OCI-LY7 (cell line): ENCODE measurements at regions not wholly inside any gene's neighbourhood (a gene's known extent, or its start where the extent isn't known, plus 50 kb on each side); places are given as distances from the start of the nearest gene placed in this dataset.

ENCODE experiments used
- BruUV-seq: library from RNA; stranded (reverse); fragments of 400-500 nt; replicated peaks from 2 replicates; lab custom pipeline; 2021; lab: Mats Ljungman, UMichigan
- CTCF ChIA-PET: fragments of 300-600 bp; sonication (Branson Sonifier 250); formaldehyde crosslinking; loops from one replicate; lab custom pipeline; 2022; ENCODE audit warnings: antibody characterized with exemption; ENCODE audit not compliant: unreplicated experiment; lab: Charles Lee
- POLR2A ChIA-PET: fragments of 300-600 bp; sonication (Branson Sonifier 250); formaldehyde crosslinking; loops from one replicate; lab custom pipeline; 2022; ENCODE audit warnings: antibody characterized with exemption; lab: Charles Lee
- DNase-seq: peaks from one replicate; pipeline ENCODE4 v3.0.0-alpha.2; 2015; ENCODE audit warnings: low spot score
- H2AFZ ChIP-seq: fragments of 200-600 bp; sonication (generic), shearing (Covaris generic); 2 replicates; pipeline ENCODE4 v1.6.1; 2014; ENCODE audit warnings: mild to moderate bottlenecking, antibody characterized with exemption, low read length, moderate library complexity
- H3K27ac ChIP-seq: fragments of 200-600 bp; sonication (generic); 2 replicates; pipeline ENCODE4 v1.5.1; 2014; ENCODE audit warnings: mixed run types, low read depth, mild to moderate bottlenecking, moderate library complexity, low read length, inconsistent platforms; ENCODE audit not compliant: poor library complexity, severe bottlenecking
- H3K36me3 ChIP-seq: fragments of 200-600 bp; sonication (generic); 2 replicates; pipeline ENCODE4 v1.6.1; 2014; ENCODE audit warnings: mild to moderate bottlenecking, antibody characterized with exemption, low read length, moderate library complexity, mixed read lengths; ENCODE audit not compliant: insufficient read depth
- H3K4me1 ChIP-seq: fragments of 200-600 bp; sonication (generic); 2 replicates; pipeline ENCODE4 v1.5.1; 2014; ENCODE audit warnings: mild to moderate bottlenecking, low read length; ENCODE audit not compliant: insufficient read depth, poor library complexity, severe bottlenecking
- H3K4me2 ChIP-seq: fragments of 200-600 bp; sonication (generic); 2 replicates; pipeline ENCODE4 v1.6.1; 2014; ENCODE audit warnings: mild to moderate bottlenecking, low read length
- H3K4me3 ChIP-seq: fragments of 200-600 bp; sonication (generic); 2 replicates; pipeline ENCODE4 v1.5.1; 2014; ENCODE audit warnings: mild to moderate bottlenecking, low read depth, low read length; ENCODE audit not compliant: poor library complexity, severe bottlenecking
- H3K79me2 ChIP-seq: fragments of 200-600 bp; sonication (generic); 2 replicates; pipeline ENCODE4 v1.6.1; 2016; ENCODE audit warnings: low read depth, mild to moderate bottlenecking, low read length, moderate library complexity, mixed read lengths; ENCODE audit not compliant: insufficient read depth
- H3K9me2 ChIP-seq: fragments of 200-600 bp; sonication (generic); 2 replicates; pipeline ENCODE4 v1.6.1; 2016; ENCODE audit warnings: mild to moderate bottlenecking, low read length, mixed read lengths; ENCODE audit not compliant: insufficient read depth
- H3K9me3 ChIP-seq: fragments of 200-600 bp; sonication (generic); 2 replicates; pipeline ENCODE4 v1.6.1; 2014; ENCODE audit warnings: mild to moderate bottlenecking, mixed run types, low read length, mixed read lengths
- H4K20me1 ChIP-seq: fragments of 200-600 bp; sonication (generic); 2 replicates; pipeline ENCODE4 v1.6.1; 2014; ENCODE audit warnings: mild to moderate bottlenecking, antibody characterized with exemption, low read length, moderate library complexity, mixed read lengths; ENCODE audit not compliant: insufficient read depth
- CTCF ChIP-seq: fragments of 200-600 bp; sonication (generic); conservative IDR thresholded peaks from 2 replicates; pipeline ENCODE4 v1.5.1; 2014; ENCODE audit warnings: mild to moderate bottlenecking, antibody characterized with exemption, low read length, moderate library complexity, mixed read lengths
- EZH2phosphoT487 ChIP-seq: fragments of 200-600 bp; sonication (generic); IDR thresholded peaks from 2 replicates; pipeline ENCODE4 v1.6.1; 2018; ENCODE audit warnings: low read depth, borderline replicate concordance, mild to moderate bottlenecking, mixed run types, antibody characterized with exemption, low read length, moderate library complexity, mixed read lengths
- intact Hi-C: fragments of 100-400 bp; cut with micrococcal nuclease; formaldehyde crosslinking; loops from one replicate; pipeline ENCODE4 v1.10.0; 2022; ENCODE audit not compliant: unreplicated experiment

GRCh38 chr21:28200726-28201125, 792.0 kb downstream of the LTN1 start:
- ChIA-PET CTCF (no interaction called here), POLR2A (no interaction called here)
- Histone ChIP-seq H2AFZ (no peak overlapping the region), H3K4me2 (no peak overlapping the region), H3K79me2 (no peaks in the 10 kb centered on the region), H3K9me3 (peaks cover 8% of the 10 kb centered on the region; the same call in 1 of the 2 replicates), H3K4me1 (no peaks in the 10 kb centered on the region), H3K4me3 (no peak overlapping the region), H3K36me3 (no peaks in the 10 kb centered on the region), H4K20me1 (no peaks in the 10 kb centered on the region), H3K27ac (no peak overlapping the region), H3K9me2 (no peaks in the 10 kb centered on the region)
- TF ChIP-seq EZH2phosphoT487 (no peak), CTCF (no peak)
- BruUV-seq: no TSS peak
- no peak for DNase-seq
- intact Hi-C loops: no loop called here

GRCh38 chr21:28196981-28197380, 795.7 kb downstream of the LTN1 start:
- intact Hi-C loops: no loop called here
- H3K4me3 ChIP-seq: no peak overlapping the region
- H2AFZ ChIP-seq: no peak overlapping the region
- CTCF ChIA-PET: no interaction called here
- H3K79me2 ChIP-seq: no peaks in the 10 kb centered on the region
- POLR2A ChIA-PET: no interaction called here
- no TSS peak for BruUV-seq
- no peaks in the 10 kb centered on the region for H3K4me1 ChIP-seq
- H3K9me2 ChIP-seq: no peaks in the 10 kb centered on the region
- no peak overlapping the region for H3K27ac ChIP-seq
- TF ChIP-seq EZH2phosphoT487: no peak
- no peak for TF ChIP-seq CTCF
- no peak overlapping the region for H3K4me2 ChIP-seq
- H4K20me1 ChIP-seq: no peaks in the 10 kb centered on the region
- H3K36me3 ChIP-seq: no peaks in the 10 kb centered on the region
- no peaks in the 10 kb centered on the region for H3K9me3 ChIP-seq
- DNase-seq: no peak

- Histone ChIP-seq H3K9me2 (no peaks in the 10 kb centered on the region), H3K4me2 (no peak overlapping the region), H3K4me3 (no peak overlapping the region), H3K9me3 (no peaks in the 10 kb centered on the region), H3K79me2 (no peaks in the 10 kb centered on the region), H3K4me1 (no peaks in the 10 kb centered on the region), H3K27ac (no peak overlapping the region), H3K36me3 (no peaks in the 10 kb centered on the region), H2AFZ (no peak overlapping the region), H4K20me1 (no peaks in the 10 kb centered on the region)
- TF ChIP-seq CTCF: 0 out of 2 replicates have a peak, but pooled peaks have one; percentile 34
- TF ChIP-seq EZH2phosphoT487: no peak
- ChIA-PET POLR2A (interaction anchor here (0.7 to 1.9 kb wide), 4 partner anchors 11 to 956 kb away, joined by 3 to 10 read pairs (median 4); no protein-coding TSS in a partner anchor), CTCF (interaction anchor here (0.5 kb wide), 1 partner anchor 762 kb away, joined by 3 read pairs; no protein-coding TSS in a partner anchor)
- intact Hi-C loops: no loop called here
- peak; percentile 2 for DNase-seq
- no TSS peak for BruUV-seq
These were observed 799.5 kb downstream of the LTN1 start for GRCh38 chr21:28193189-28193588.
